ENCODE measurements at regions not wholly inside any gene's neighbourhood (a gene's known extent, or its start where the extent isn't known, plus 50 kb on each side); places are given as distances from the start of the nearest gene placed in this dataset.

GRCh38 chr1:56258371-56258770, 321.0 kb downstream of the PLPP3 start:
- intact Hi-C loops (cut with DNase I) = no loop called here
- ATAC-seq (no peak), DNase-seq (no peak)

DNA sequence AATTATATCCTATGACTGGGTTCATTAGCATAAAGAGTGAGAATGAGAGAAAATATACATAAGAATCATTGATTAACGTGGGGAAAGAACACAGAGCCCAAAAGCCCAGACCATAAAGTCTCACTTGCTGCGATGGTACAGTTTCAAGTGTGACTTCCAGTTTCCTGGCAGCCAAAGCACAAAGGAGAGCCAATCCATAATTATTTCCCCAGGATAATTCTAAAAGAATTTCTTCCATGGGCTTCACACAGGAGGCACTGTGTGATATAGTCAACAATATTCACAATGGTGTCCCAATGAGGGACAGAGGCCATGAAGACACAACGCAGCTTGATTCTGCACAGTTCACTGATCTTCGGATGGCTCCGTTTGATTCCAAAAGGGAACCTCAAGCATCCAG, 321.6 kb downstream of the PLPP3 start:
- no peak overlapping the region for H3K27ac ChIP-seq
- intact Hi-C loops (cut with DNase I) = no loop called here
- H3K9me3 ChIP-seq = no peaks in the 10 kb centered on the region
- 86% methylated on average over 4 of the region's 5 CpGs for WGBS (ENCODE audit: insufficient coverage, low coverage, low lambda C conversion rate, missing lambda C conversion rate)
- no peaks in the 10 kb centered on the region for H3K4me1 ChIP-seq
- H3K4me3 ChIP-seq = no peak overlapping the region
- no peaks in the 10 kb centered on the region for H3K36me3 ChIP-seq
- ATAC-seq (no peak), DNase-seq (no peak)
- TF ChIP-seq POLR2A (IDR thresholded peaks at IDR 0.05) = no peak
- TF ChIP-seq, protein P1, sequence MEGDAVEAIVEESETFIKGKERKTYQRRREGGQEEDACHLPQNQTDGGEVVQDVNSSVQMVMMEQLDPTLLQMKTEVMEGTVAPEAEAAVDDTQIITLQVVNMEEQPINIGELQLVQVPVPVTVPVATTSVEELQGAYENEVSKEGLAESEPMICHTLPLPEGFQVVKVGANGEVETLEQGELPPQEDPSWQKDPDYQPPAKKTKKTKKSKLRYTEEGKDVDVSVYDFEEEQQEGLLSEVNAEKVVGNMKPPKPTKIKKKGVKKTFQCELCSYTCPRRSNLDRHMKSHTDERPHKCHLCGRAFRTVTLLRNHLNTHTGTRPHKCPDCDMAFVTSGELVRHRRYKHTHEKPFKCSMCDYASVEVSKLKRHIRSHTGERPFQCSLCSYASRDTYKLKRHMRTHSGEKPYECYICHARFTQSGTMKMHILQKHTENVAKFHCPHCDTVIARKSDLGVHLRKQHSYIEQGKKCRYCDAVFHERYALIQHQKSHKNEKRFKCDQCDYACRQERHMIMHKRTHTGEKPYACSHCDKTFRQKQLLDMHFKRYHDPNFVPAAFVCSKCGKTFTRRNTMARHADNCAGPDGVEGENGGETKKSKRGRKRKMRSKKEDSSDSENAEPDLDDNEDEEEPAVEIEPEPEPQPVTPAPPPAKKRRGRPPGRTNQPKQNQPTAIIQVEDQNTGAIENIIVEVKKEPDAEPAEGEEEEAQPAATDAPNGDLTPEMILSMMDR (IDR thresholded peaks at IDR 0.05) = no peak
- H3K27me3 ChIP-seq = no peaks in the 10 kb centered on the region

More at GRCh38 chr1:56258371-56258770, 321.0 kb downstream of the PLPP3 start:
- Histone ChIP-seq H3K27me3 (no peaks in the 10 kb centered on the region), H3K36me3 (no peaks in the 10 kb centered on the region), H3K4me3 (no peak overlapping the region), H3K4me1 (no peaks in the 10 kb centered on the region), H3K9me3 (no peaks in the 10 kb centered on the region), H3K27ac (no peak overlapping the region)
- 91% methylated on average over 3 of the region's 5 CpGs for WGBS (ENCODE audit: insufficient coverage, low coverage, low lambda C conversion rate, missing lambda C conversion rate)
- no peak for TF ChIP-seq POLR2A (IDR thresholded peaks at IDR 0.05)
- TF ChIP-seq, protein P1 (IDR thresholded peaks at IDR 0.05) = no peak

DNA sequence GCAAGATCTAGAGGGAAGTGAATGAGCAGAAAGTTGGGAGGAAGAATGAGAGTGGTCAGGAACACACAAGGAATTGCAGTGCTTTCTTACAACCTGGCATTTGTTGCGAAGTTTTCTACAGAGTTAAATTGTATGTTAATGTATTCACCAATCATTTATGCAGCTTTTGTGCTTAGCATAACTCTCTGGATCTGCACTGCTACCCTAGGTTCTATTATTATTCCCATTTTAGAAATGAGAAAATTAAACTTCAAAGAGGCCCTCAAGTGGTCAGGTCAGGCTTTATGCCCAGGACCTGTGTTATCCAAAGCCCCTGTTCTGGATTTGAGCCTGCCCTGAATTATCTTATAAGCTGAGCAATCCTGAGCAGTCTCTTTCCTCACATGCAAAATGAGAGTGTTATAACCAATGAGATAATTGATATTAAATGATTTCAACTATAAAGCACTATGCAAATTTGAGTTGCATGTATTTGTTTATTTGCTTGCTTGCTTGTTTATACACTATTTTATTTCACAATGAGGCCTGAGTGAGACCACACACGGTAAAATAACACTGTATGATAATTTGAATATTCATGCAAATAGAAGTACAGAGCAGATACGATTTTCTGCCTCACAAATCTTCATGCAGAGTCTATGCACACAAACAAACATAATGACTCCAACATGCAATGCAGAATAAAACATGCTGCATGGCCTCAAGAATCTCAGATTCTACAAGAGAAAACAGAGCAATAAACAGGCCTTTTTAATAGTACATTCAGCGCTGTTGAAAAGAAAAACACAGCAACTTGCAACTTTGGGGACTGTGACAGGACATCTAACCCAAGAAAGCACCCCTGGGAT, 323.0 kb downstream of the PLPP3 start:
- H3K4me1 ChIP-seq = no peaks in the 10 kb centered on the region
- H3K36me3 ChIP-seq = no peaks in the 10 kb centered on the region
- no peak overlapping the region for H3K4me3 ChIP-seq
- WGBS (ENCODE audit: insufficient coverage, low coverage, low lambda C conversion rate, missing lambda C conversion rate) = 79% methylated on average over 4 of the region's 4 CpGs
- no peak for ATAC-seq
- no peak overlapping the region for H3K27ac ChIP-seq
- H3K9me3 ChIP-seq = no peaks in the 10 kb centered on the region
- DNase-seq = no peak
- no peaks in the 10 kb centered on the region for H3K27me3 ChIP-seq
- intact Hi-C loops (cut with DNase I) = no loop called here
- TF ChIP-seq, protein P1 (IDR thresholded peaks at IDR 0.05) = no peak
- no peak for TF ChIP-seq POLR2A (IDR thresholded peaks at IDR 0.05)

GRCh38 chr1:56255516-56256152, 323.7 kb downstream of the PLPP3 start:
- ATAC-seq = peak in 1 of 4 donors; percentile 23
- H3K27ac ChIP-seq = no peak overlapping the region

More at GRCh38 chr1:56255516-56256152, 323.7 kb downstream of the PLPP3 start:
- WGBS (ENCODE audit: insufficient coverage, low coverage, low lambda C conversion rate, missing lambda C conversion rate) = 59% methylated on average over 5 of the region's 5 CpGs
- Histone ChIP-seq H3K36me3 (no peaks in the 10 kb centered on the region), H3K27me3 (no peaks in the 10 kb centered on the region), H3K9me3 (no peaks in the 10 kb centered on the region), H3K4me3 (no peak overlapping the region), H3K4me1 (no peaks in the 10 kb centered on the region)
- no peak for DNase-seq
- intact Hi-C loops (cut with DNase I) = no loop called here
- TF ChIP-seq, protein P1 (IDR thresholded peaks at IDR 0.05) = no peak
- TF ChIP-seq POLR2A (IDR thresholded peaks at IDR 0.05) = no peak
